ENCODE measurements at regions not wholly inside any gene's neighbourhood (a gene's known extent, or its start where the extent isn't known, plus 50 kb on each side); places are given as distances from the start of the nearest gene placed in this dataset.

GRCh38 chr5:135124724-135125123, 90.7 kb upstream of the PITX1 start:
- in situ Hi-C loops (cut with HindIII; ENCODE audit: low pct_unique_long_range_greater_than_20kb, low sequenced_read_pairs): no loop called here
- DNase-seq (ENCODE audit: low read depth): no peak

GRCh38 chr5:135124128-135124527, 90.1 kb upstream of the PITX1 start:
- in situ Hi-C loops (cut with HindIII; ENCODE audit: low pct_unique_long_range_greater_than_20kb, low sequenced_read_pairs): no loop called here
- no peak for DNase-seq (ENCODE audit: low read depth)

DNA sequence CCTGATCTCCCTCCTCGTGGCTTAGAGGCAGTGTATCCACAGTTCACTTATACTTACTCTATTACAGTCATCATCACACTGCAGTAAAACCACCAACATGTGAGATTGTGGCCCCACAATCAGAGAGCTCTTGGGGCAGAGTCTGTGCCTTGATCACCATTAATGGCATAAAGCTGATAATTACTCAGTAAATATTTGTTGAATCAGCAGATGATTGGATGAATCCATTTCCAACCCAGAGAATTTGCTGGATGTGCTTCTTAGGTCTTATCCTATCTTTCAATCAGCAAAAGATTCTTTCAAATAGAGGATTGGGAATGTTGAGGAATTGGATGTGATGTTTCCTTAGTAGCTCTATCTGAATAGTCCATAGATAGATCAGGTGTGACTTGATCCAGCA, 88.8 kb upstream of the PITX1 start:
- no peak for DNase-seq (ENCODE audit: low read depth)
- in situ Hi-C loops (cut with HindIII; ENCODE audit: low pct_unique_long_range_greater_than_20kb, low sequenced_read_pairs): no loop called here

DNA sequence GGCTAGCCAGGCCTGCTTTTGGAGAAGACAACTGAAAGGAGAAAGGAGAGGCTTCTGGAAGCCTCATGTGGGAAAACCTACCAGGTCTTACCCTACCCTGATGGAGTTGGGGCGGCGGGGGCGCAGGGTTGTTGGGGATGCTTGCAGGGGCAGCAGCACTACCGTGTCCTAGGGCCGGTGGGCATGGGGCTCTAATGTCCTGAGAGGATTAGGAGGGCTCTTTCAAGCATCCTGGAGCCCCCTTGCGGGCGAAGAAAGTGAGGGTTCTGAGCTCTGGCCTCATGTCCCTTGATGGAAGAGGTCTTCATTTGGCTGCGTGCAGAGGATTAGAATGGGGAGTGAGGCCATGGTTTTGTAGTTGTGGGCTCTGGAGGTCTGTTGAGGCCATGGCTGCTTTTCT, 86.9 kb upstream of the PITX1 start:
- in situ Hi-C loops (cut with HindIII; ENCODE audit: low pct_unique_long_range_greater_than_20kb, low sequenced_read_pairs): no loop called here
- DNase-seq (ENCODE audit: low read depth): no peak

DNA sequence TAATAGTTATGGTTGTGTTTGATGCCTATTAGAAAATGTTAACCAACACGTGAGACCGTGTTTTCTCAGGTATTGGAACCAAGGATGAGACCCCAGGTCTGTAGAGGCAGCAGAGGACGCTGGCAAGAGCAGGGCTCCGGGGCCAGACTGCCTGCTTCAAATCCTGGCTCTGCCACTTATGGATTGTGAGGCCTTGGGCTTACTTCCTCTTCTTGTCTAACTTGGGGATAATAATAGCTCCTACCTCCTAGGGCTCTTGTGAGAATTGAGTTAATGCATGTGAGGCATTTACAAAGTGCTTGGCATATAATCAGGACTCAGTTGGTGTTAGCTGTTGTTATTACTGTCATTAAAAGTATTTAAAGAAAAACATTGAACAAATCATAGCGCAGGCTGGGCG, 85.5 kb upstream of the PITX1 start:
- no peak for DNase-seq (ENCODE audit: low read depth)
- in situ Hi-C loops (cut with HindIII; ENCODE audit: low pct_unique_long_range_greater_than_20kb, low sequenced_read_pairs): no loop called here

GRCh38 chr5:135117590-135117989, 83.6 kb upstream of the PITX1 start:
- DNase-seq (ENCODE audit: low read depth): no peak
- in situ Hi-C loops (cut with HindIII; ENCODE audit: low pct_unique_long_range_greater_than_20kb, low sequenced_read_pairs): no loop called here

DNA sequence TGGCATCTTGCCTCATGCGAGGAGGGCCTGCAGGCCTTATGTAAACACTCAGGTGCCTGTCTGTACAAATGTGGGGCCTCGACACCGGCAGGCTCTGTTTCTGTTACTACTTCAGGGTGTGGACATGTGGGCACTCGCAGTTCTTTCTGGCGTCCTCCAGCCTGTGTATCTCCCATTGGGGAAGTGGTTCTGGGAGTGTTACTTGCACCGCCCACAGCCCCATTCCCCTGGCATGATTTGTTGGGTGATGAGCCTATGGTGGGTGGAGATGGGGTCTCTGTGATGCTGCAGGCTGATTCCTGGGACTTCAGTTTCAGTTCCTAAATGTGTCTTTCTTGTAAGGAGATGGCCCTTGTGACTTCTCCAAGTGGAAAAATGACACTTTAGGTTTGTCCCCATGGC, 82.1 kb upstream of the PITX1 start:
- in situ Hi-C loops (cut with HindIII; ENCODE audit: low pct_unique_long_range_greater_than_20kb, low sequenced_read_pairs): no loop called here
- no peak for DNase-seq (ENCODE audit: low read depth)

DNA sequence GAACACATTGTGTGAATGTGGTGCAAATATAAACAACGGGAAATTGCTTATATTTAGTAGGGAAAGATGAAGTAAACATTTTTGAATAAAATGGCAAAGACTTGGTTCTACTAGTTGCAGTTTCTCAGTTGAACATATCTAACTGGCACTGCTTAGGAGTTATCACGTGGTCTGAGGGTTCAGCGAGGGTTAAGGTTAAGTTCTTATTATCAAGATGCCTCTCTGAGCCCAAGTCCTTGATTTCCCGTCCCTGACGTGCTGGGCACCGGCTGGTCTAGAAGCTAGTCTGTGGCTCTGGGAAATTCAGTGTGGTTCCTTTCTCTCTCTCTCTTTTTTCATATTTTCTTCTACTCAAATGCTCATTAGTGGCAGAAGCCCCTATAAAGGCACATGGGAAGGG, 81.6 kb upstream of the PITX1 start:
- in situ Hi-C loops (cut with HindIII; ENCODE audit: low pct_unique_long_range_greater_than_20kb, low sequenced_read_pairs): no loop called here
- no peak for DNase-seq (ENCODE audit: low read depth)

GRCh38 chr5:135114759-135115158, 80.7 kb upstream of the PITX1 start:
- in situ Hi-C loops (cut with HindIII; ENCODE audit: low pct_unique_long_range_greater_than_20kb, low sequenced_read_pairs): no loop called here
- DNase-seq (ENCODE audit: low read depth): no peak

DNA sequence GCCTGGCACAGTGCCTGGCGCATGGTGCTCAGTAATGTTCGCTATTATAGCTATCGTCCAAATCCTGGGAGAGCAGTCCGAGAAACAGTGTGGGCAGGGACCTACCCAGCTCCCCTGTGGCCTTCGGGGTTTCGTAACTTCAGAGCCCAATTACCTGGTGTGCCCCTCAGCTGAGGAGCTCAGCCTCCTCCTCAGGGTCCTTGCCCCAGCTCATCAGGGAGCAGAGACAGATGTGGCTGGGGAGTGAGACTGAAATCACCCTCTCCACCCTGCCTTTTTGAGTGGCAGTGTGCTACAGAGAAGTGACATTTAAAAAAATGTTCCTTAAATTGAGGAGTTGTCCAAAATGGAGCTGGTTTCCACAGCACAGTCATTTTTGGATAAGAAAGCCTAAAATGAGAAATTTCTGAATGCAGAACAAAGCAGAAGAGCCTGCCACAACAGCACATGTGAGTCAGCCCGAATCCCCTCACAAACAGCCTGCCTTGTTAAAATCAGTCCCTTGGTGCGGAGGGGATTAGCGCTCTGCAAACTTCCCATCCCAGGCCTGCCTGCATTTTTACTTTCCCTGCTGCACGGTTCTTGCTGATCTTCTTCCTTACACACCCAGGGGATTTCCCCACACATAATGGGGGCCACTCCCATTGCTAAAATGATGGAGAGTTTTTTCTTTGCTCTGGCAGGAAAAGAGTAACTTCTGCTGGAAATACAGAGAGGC, 78.1 kb upstream of the PITX1 start:
- DNase-seq (ENCODE audit: low read depth): no peak
- in situ Hi-C loops (cut with HindIII; ENCODE audit: low pct_unique_long_range_greater_than_20kb, low sequenced_read_pairs): no loop called here

DNA sequence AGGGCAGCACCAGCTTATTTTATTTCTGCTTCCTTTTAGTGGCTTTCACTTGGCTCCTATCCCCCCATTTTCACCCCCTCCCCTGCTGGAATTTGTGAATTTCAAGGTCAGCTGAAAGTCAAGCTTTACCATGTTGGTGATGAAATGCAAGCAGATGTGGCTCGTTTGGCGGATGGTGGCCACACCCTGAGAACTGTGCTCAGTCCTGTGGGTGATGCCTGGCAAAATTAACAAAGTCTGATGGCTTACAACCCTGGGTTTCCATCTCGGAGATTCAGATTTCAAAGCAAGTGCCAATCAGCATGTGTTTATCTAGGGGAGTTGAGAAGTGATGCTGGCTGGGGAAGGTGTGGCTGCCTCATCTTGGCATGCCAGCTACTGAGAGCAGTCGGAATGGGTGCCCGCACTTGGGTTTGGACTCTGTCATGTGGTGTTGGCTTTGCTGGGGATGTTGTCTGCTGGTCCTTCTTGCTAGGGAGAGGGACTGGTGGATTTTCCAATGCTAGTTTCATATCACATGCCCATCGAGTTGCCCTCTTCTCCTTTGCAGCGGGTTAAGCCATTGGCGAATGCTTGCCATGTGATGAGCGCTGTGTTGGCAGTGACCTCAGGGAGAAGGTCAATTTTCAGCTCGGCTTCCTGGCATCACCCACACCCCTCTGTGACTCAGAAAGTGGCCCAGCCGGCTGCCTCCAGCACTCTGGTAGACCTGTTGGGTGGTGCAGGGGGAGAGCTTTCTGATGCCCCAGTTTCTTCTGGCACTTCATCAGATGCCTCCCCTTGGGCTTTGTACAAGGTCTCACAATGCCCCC, 77.0 kb upstream of the PITX1 start:
- DNase-seq (ENCODE audit: low read depth): no peak
- in situ Hi-C loops (cut with HindIII; ENCODE audit: low pct_unique_long_range_greater_than_20kb, low sequenced_read_pairs): no loop called here

GRCh38 chr5:135108992-135109391, 75.0 kb upstream of the PITX1 start:
- in situ Hi-C loops (cut with HindIII; ENCODE audit: low pct_unique_long_range_greater_than_20kb, low sequenced_read_pairs): no loop called here
- no peak for DNase-seq (ENCODE audit: low read depth)

DNA sequence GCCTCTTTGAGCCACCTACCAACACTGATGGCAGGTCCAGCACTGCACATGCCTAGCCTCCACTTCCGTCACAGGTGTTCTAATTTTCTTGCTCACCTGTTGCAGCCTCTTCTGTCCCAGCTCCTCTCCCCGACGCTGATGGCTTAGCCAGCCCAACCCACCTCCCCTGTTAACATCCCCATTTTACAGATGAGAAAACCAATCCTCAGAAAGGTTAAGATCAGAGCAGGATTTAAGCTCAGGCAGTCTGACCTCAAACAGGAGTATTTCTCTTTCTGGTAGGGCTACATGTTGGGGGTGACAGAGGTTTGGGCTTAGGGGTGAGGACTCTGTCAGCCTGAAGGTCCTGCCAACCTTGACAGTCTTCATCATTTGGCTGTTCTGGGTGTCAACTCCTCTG, 74.5 kb upstream of the PITX1 start:
- no peak for DNase-seq (ENCODE audit: low read depth)

GRCh38 chr5:135107986-135108385, 74.0 kb upstream of the PITX1 start:
- in situ Hi-C loops (cut with HindIII; ENCODE audit: low pct_unique_long_range_greater_than_20kb, low sequenced_read_pairs): no loop called here
- DNase-seq (ENCODE audit: low read depth): no peak

More for the DNA sequence above, 74.5 kb upstream of the PITX1 start:
- in situ Hi-C loops (cut with HindIII; ENCODE audit: low pct_unique_long_range_greater_than_20kb, low sequenced_read_pairs): no loop called here

- in situ Hi-C loops (cut with HindIII; ENCODE audit: low pct_unique_long_range_greater_than_20kb, low sequenced_read_pairs): no loop called here
- DNase-seq (ENCODE audit: low read depth): no peak
Measured at GRCh38 chr5:135106610-135107471, 72.8 kb upstream of the PITX1 start.

DNA sequence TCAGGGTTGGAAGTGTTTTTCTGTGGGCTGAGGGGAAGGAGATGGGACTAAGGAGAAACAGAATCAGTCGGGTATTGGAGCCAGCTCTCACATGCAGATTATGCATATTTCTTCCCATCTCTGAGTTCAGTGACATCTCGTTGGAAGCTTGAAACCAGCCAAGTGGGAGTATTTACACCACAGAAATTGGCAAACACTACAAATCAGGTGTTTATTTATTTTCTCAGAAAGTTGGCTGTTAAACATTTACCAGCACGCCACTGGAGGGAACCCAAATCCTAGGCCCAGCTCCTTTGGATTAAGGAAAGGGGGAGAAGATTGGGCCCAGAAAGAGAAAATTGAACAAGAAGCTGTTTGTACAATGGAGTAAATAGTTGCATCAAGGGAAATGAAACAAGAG, 72.1 kb upstream of the PITX1 start:
- in situ Hi-C loops (cut with HindIII; ENCODE audit: low pct_unique_long_range_greater_than_20kb, low sequenced_read_pairs): no loop called here
- no peak for DNase-seq (ENCODE audit: low read depth)

DNA sequence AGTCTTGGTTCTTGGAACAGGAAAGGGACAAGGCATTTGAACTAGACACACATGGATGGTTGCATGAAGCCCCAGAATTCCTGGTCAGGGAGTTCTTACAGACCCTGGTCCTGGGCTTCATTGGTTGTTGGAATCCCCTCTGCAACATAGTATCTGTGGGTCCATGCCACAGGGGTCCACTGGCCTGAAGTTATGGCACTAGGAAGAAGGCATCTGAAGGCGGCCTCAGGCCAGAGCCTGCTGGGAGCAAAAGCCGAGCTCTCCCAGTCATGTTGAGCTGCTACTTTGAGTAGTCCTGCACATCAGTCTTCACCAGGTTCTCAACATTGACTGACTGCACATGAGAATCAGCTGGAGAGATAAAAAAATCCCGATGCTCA, 71.1 kb upstream of the PITX1 start:
- DNase-seq (ENCODE audit: low read depth): no peak
- in situ Hi-C loops (cut with HindIII; ENCODE audit: low pct_unique_long_range_greater_than_20kb, low sequenced_read_pairs): no loop called here

GRCh38 chr5:135103575-135103853, 69.5 kb upstream of the PITX1 start:
- in situ Hi-C loops (cut with HindIII; ENCODE audit: low pct_unique_long_range_greater_than_20kb, low sequenced_read_pairs): no loop called here

More at GRCh38 chr5:135103575-135103853, 69.5 kb upstream of the PITX1 start:
- DNase-seq (ENCODE audit: low read depth): no peak
